PC-9 (cell line): ENCODE measurements at regions not wholly inside any gene's neighbourhood (a gene's known extent, or its start where the extent isn't known, plus 50 kb on each side); places are given as distances from the start of the nearest gene placed in this dataset.

Source experiments
- CTCF ChIP-seq: fragments of 200-600 bp; sonication (generic); conservative IDR thresholded peaks from 2 replicates; pipeline ENCODE4 v1.6.1; 2017; ENCODE audit warnings: mixed run types, antibody characterized with exemption, mild to moderate bottlenecking, moderate library complexity
- EZH2 ChIP-seq: fragments of 200-600 bp; sonication (generic); IDR thresholded peaks from 2 replicates; pipeline ENCODE4 v1.8.0; 2017; ENCODE audit warnings: antibody characterized with exemption, low read depth

GRCh38 chr7:42639930-42640329, 271.9 kb downstream of the C7orf25 start:
- TF ChIP-seq EZH2 (no peak), CTCF (peak; percentile 42)
